Occipital lobe (tissue), 1 donor: ENCODE measurements at regions not wholly inside any gene's neighbourhood (a gene's known extent, or its start where the extent isn't known, plus 50 kb on each side); places are given as distances from the start of the nearest gene placed in this dataset.
"Not testable (repeated sequence)": the region's sequence is repeated elsewhere in the genome, so short reads cannot be mapped to it uniquely, and the experiment has no call there.

Experiments
- DNase-seq: peaks from one replicate; lab custom pipeline; 2025; lab: John Stamatoyannopoulos, UW

GRCh38 chr5:12780536-12780935 lies 876.3 kb upstream of the CTNND2 start:
- no peak for DNase-seq

DNA sequence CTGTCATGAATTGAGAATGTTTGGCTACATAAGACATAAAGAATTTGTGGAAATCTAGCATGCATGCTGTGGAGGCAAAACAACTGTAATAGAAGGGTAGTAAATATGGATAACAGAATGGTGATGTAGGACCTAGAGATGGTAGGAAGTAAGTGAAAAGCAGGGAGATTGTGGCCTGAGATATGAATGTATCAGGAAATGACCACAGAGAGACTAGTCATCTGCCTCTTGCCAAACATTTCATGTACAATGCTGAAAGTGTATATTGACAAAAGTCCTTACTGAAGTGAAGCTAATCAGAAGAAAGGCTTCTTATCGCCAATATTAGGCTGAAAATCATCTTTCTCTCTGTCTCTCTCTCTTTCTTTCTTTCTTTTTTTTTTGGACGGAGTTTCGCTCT lies 873.1 kb upstream of the CTNND2 start:
- DNase-seq, result no peak

DNA sequence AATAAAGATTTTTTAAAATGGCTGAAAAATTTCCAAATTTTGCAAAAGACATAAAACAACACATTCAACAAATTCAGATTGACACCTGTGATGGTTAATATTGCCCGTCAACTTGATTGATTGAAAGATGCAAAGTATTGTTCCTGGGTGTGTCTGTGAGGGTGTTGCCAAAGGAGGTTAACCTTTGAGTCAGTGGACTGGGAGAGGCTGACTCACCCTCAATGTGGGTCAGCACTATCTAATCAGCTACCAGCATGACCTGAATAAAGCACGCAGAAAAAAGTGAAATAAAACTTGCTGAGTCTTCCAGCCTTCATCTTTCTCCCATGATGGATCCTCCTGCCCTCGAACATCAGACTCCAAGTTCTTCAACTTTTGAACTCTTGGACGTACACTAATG lies 868.0 kb upstream of the CTNND2 start:
- no peak for DNase-seq

DNA sequence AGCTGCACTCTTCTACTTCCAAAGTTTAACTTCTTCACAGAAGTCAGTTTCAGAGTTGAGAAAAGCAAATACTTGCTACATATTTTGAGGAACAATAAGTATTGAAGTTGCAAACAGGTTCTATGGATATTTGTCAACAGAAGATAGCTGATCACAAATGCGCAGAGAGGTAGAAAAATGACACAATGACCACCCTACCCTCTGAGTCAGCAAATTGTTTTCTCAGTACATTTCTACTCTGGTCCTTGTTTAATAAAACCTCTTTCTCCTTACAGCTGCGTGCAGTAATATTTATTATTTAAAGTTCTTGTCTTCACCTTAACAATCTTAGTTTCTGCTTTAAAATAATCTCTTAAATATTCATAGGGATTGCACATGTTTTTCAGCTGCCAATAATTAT lies 855.1 kb upstream of the CTNND2 start:
- no peak for DNase-seq

DNA sequence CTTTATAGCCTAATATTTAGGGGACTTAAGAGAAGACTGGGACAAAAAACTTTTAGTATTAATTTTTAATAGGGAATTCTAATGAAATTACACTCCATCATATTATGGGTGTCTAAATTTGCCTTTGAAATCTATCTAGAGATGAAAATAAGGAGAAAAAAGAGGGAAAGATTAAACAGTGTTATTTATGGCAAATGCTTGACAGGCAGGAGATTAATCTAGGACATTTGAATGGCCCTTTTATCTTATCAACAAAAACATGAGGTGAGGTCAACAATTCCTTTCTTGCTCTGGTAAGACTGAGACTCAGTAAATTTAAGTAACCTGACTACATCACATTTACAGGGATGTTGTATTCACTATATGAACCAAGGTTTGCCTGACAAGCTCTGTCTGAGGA lies 852.8 kb upstream of the CTNND2 start:
- DNase-seq, result no peak

DNA sequence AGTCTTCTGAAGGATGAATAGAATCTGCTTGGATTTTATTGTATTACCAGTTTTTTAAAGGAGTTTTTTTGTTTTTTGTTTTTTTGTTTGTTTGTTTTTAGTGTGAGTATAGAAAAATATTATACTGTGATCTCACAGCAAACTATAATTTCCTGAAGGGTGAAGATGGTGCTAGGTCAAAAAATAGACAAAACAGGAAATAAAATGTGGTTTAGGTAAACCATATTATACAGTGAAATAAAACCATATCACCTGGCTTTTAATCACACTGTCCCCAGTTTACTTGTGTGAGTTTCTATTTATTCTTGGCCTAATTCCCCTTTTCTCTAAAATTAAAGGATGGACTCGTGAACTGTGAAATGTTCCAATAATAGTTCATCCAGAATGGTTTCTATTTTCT lies 841.3 kb upstream of the CTNND2 start:
- no peak for DNase-seq

DNA sequence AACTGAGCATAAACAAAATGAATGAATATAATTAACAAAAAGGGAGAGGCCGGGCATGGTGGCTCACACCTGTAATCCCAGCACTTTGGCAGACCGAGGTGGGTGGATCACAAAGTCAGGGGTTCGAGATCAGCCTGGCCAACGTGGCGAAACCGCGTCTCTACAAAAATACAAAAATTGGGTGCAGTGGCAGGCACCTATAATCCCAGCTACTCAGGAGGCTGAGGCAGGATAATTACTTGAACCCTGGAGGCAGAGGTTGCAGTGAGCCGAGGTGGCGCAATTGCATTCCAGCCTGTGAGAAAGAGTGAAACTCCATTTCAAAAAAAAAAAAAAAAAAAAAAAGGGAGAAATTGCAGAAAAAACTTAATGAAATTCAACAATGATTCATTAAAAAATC lies 839.3 kb upstream of the CTNND2 start:
- no peak for DNase-seq

- no peak for DNase-seq
Observed at GRCh38 chr5:12730354-12730753, 826.1 kb upstream of the CTNND2 start.

GRCh38 chr5:12716664-12717063 lies 812.4 kb upstream of the CTNND2 start:
- DNase-seq, result no peak

GRCh38 chr5:12707560-12707959 lies 803.3 kb upstream of the CTNND2 start:
- DNase-seq, result no peak

GRCh38 chr5:12704955-12705354 lies 800.7 kb upstream of the CTNND2 start:
- DNase-seq, result no peak

GRCh38 chr5:12703254-12703653 lies 799.0 kb upstream of the CTNND2 start:
- no peak for DNase-seq

- DNase-seq, result no peak
Observed at GRCh38 chr5:12695651-12696050, 791.4 kb upstream of the CTNND2 start.

- DNase-seq, result no peak
Observed at GRCh38 chr5:12691330-12691729, 787.1 kb upstream of the CTNND2 start.

DNA sequence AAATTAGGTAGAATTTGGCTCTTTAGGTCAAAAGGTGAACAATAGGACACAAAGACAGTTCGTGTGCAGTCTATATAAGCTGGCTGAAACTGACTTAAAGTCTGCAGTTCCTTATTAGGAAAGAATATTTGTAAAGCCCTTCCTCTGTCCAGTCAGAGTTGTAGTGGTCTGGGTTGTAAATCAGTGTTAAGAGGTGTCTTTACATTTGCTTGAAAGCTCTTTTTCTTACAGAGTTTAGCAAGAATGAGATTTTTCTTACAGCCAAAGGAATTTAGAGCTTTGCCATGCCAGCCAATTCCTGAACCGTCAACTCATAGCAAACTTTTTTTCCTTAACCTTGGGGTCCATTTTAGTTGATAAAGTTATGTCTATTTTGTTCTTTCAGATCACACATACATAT lies 786.1 kb upstream of the CTNND2 start:
- DNase-seq, result no peak

GRCh38 chr5:12683249-12683648 lies 779.0 kb upstream of the CTNND2 start:
- DNase-seq, result no peak

- no peak for DNase-seq
Observed at GRCh38 chr5:12679731-12680130, 775.5 kb upstream of the CTNND2 start.

DNA sequence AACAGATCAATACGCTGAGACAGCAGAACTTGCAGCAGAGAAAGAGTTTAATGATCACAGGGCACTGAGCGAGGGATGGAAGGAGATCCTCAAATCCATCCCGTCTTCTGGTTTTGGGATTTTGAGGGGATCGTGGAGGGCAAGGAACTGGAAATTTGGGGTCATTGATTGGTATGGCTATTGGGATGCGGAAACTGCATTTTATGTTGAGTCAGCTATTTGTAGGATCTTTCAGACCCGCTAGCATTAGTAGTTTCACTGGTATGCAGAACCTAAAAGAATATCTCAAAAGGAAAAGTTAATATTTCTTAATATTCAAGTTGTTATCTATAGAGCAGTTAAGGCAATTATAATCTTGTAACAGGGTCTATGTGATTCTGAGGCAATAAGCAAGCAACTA lies 771.7 kb upstream of the CTNND2 start:
- DNase-seq, result no peak

DNA sequence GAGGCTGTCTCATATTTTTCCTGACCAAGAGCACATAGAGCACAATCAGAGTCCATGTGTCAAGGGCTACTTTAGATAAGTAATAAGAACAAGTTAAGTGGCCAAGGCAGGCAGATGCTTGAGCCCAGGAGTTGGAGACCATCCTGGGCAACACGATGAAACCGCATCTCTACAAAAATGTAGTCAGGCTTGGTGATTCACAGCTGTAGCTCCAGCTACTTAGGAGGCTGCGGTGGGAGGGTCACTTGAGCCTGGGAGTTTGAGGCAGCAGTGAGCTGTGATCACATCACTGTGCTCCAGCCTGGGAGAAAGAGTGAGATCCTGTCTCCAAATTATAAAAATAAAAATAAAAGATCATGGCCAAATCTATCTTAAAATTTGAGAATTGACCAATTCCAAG lies 767.9 kb upstream of the CTNND2 start:
- no peak for DNase-seq

DNA sequence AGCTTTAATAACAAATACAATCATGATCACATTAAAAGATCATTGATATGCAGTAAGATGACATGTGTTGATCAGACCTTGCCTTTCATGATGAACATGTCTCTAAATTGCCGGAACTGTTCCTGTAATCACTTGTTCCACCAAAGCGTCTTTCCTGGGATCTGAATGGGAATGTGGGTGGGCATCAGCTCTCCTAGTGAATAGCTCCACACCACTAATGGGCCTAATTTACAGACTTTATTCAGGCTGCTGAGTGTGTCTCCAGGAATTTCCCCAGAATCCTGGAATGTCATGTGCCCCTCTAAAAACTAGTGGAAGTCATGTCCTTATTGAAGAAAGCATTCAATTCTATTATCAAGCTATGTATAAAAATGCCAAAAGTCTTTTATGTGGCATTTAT lies 765.1 kb upstream of the CTNND2 start:
- DNase-seq, result no peak

DNA sequence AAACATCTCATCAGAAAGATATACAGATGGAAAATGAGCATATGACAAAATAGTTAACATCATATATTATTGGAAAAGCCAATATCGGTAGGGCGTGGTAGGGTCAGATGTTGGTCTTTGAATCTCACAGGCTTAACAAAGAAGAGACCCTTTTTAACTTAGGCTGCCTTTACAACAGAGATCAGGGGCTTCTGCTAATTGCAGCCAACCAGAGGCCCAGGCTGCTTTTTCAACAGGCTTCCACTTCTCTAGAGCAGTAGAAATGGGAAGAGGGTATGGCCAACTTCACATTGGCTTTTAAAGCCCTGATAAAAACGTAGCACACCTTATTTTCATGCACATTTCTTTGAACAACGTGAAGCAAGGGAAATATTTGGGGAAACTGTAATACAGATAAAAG lies 764.3 kb upstream of the CTNND2 start:
- DNase-seq, result no peak

GRCh38 chr5:12667818-12668217 lies 763.6 kb upstream of the CTNND2 start:
- DNase-seq, result not testable (repeated sequence)

- DNase-seq, result not testable (repeated sequence)
Observed at GRCh38 chr5:12665772-12666171, 761.5 kb upstream of the CTNND2 start.

- no peak for DNase-seq
Observed at GRCh38 chr5:12662545-12663314, 758.5 kb upstream of the CTNND2 start.
